Esophagus muscularis mucosa (tissue), 3 donors: ENCODE measurements at regions not wholly inside any gene's neighbourhood (a gene's known extent, or its start where the extent isn't known, plus 50 kb on each side); places are given as distances from the start of the nearest gene placed in this dataset.

Source experiments
- POLR2A ChIP-seq: fragments of 450-650 bp; IDR thresholded peaks from one replicate; pipeline ENCODE4 v1.6.1; 2017; ENCODE audit warnings: antibody characterized with exemption, moderate library complexity, mild to moderate bottlenecking, low read depth
- POLR2AphosphoS5 ChIP-seq, 2 donors: sonication (generic); formaldehyde crosslinking; IDR thresholded peaks; one replicate each; pipeline ENCODE4 v1.6.1; 2017; ENCODE audit warnings: antibody characterized with exemption in 2 of 2
- TF ChIP-seq, protein P1 (sequence below), 3 experiments: fragments of 200-600 bp in 2 of 3; fragments of 450-650 bp in 1 of 3; sonication (generic) in 2 of 3; IDR thresholded peaks; one replicate each; pipeline ENCODE4 v1.5.1; 2017 to 2019; ENCODE audit warnings: antibody characterized with exemption in 3 of 3, mild to moderate bottlenecking in 2 of 3, moderate library complexity in 1 of 3

DNA sequence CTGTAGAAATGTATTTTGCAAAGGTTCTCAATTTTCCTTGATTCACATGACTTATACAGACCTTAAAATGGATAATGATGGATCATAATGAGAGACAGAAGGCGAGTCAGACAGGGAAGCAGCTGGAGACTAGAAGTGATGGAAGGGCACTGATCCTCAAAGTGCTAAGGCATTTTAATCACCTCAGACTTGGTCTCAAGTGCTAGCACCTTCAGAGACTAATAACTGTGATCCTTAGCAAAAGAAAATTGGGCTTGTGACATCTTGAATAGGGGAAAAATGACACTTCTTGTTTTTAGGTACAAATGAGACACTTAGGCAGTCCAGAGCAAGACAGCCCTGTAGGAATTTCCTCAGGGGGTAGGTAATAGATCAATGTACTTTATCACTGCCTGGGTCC lies 1011.7 kb downstream of the SQOR start:
- TF ChIP-seq, protein P1, sequence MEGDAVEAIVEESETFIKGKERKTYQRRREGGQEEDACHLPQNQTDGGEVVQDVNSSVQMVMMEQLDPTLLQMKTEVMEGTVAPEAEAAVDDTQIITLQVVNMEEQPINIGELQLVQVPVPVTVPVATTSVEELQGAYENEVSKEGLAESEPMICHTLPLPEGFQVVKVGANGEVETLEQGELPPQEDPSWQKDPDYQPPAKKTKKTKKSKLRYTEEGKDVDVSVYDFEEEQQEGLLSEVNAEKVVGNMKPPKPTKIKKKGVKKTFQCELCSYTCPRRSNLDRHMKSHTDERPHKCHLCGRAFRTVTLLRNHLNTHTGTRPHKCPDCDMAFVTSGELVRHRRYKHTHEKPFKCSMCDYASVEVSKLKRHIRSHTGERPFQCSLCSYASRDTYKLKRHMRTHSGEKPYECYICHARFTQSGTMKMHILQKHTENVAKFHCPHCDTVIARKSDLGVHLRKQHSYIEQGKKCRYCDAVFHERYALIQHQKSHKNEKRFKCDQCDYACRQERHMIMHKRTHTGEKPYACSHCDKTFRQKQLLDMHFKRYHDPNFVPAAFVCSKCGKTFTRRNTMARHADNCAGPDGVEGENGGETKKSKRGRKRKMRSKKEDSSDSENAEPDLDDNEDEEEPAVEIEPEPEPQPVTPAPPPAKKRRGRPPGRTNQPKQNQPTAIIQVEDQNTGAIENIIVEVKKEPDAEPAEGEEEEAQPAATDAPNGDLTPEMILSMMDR (IDR thresholded peaks at IDR 0.05), result no peak
- TF ChIP-seq POLR2AphosphoS5 (IDR thresholded peaks at IDR 0.05) (no peak), POLR2A (no peak)
